ENCODE measurements at regions not wholly inside any gene's neighbourhood (a gene's known extent, or its start where the extent isn't known, plus 50 kb on each side); places are given as distances from the start of the nearest gene placed in this dataset.

GRCh38 chr7:46463170-46463569, 542.1 kb upstream of the IGFBP3 start:
- Histone ChIP-seq H3K4ac (replicated peaks; ENCODE audit: insufficient read length, low read depth, low read length) (no peak overlapping the region), H2AFZ (ENCODE audit: low read length) (no peak overlapping the region), H3K23me2 (ENCODE audit: low read depth, low read length) (no peaks in the 10 kb centered on the region), H3K9ac (replicated peaks in 1 of 4; ENCODE audit: extremely low read depth in 1 of 4, low read depth in 3 of 4, low read length in 3 of 4) (no peak overlapping the region), H2BK20ac (ENCODE audit: low read length) (no peak overlapping the region), H2BK12ac (ENCODE audit: low read depth, low read length) (no peak overlapping the region), H3K14ac (ENCODE audit: insufficient read length) (no peak overlapping the region), H3K36me3 (ENCODE audit: control insufficient read depth in 2 of 4, insufficient read depth in 4 of 4, low read length in 3 of 4) (peaks cover 0 to under 1% (median 0%) of the 10 kb centered on the region in 4 experiments; a peak in 1 of 8 replicates), H3K79me2 (ENCODE audit: control insufficient read depth in 1 of 2, insufficient read depth in 2 of 2, low read length in 2 of 2) (no peaks in the 10 kb centered on the region), H3K4me1 (replicated peaks in 1 of 4; ENCODE audit: control insufficient read depth in 3 of 4, insufficient read depth in 4 of 4, low read length in 3 of 4) (no peaks in the 10 kb centered on the region), H4K5ac (ENCODE audit: insufficient read length, low read depth, low read length) (no peak overlapping the region), H3K9me3 (ENCODE audit: insufficient read depth in 2 of 2, low read depth in 1 of 2, low read length in 1 of 2) (peaks cover 21 to 30% of the 10 kb centered on the region in 2 experiments), H3K4me2 (ENCODE audit: insufficient read depth in 1 of 2, low read depth in 2 of 2, low read length in 2 of 2) (no peak overlapping the region), H2AK5ac (ENCODE audit: low read depth, low read length) (no peak overlapping the region), H3K18ac (ENCODE audit: extremely low read depth, low read length) (no peak overlapping the region), H3K23ac (ENCODE audit: insufficient read length) (no peak overlapping the region), H2BK5ac (ENCODE audit: low read depth, low read length) (no peak overlapping the region), H3K27me3 (replicated peaks in 1 of 4; ENCODE audit: control insufficient read depth in 3 of 4, extremely low read depth in 1 of 4, insufficient read depth in 3 of 4, low read length in 3 of 4) (no peaks in the 10 kb centered on the region; a peak in 2 of 7 replicates), H3K4me3 (ENCODE audit: extremely low read depth in 1 of 4, insufficient read depth in 2 of 4, low read depth in 3 of 4, low read length in 4 of 4) (no peak overlapping the region), H3K27ac (ENCODE audit: low read depth, low read length) (no peak overlapping the region), H4K8ac (ENCODE audit: extremely low read depth, insufficient read depth, low read length) (no peak overlapping the region), H2BK120ac (replicated peaks; ENCODE audit: low read depth, low read length) (no peak overlapping the region), H2BK15ac (ENCODE audit: low read length) (no peak overlapping the region), H4K20me1 (replicated peaks in 1 of 2; ENCODE audit: control insufficient read depth in 1 of 2, insufficient read depth in 2 of 2, low read length in 2 of 2) (no peaks in the 10 kb centered on the region), H3K79me1 (ENCODE audit: low read depth, low read length) (no peaks in the 10 kb centered on the region), H3K56ac (replicated peaks; ENCODE audit: insufficient read length, low read depth, low read length) (no peak overlapping the region), H4K91ac (replicated peaks; ENCODE audit: insufficient read length, low read length) (no peak overlapping the region)
- ChIA-PET POLR2A (ENCODE audit: partially characterized antibody) (no interaction called here), CTCF (ENCODE audit: partially characterized antibody) (no interaction called here)
- no peak for TF ChIP-seq RFX5 (IDR thresholded peaks at IDR 0.05; ENCODE audit: borderline replicate concordance, low read depth, low read length)
- no peak for TF ChIP-seq BRCA1 (IDR thresholded peaks at IDR 0.05; ENCODE audit: low read depth, low read length)
- TF ChIP-seq EGR1 (IDR thresholded peaks at IDR 0.05; ENCODE audit: borderline replicate concordance, low read depth, low read length) = no peak
- TF ChIP-seq, protein P1, sequence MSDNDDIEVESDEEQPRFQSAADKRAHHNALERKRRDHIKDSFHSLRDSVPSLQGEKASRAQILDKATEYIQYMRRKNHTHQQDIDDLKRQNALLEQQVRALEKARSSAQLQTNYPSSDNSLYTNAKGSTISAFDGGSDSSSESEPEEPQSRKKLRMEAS (IDR thresholded peaks at IDR 0.05) = no peak
- TF ChIP-seq SIN3A (conservative IDR thresholded peaks at IDR 0.05 in 1 of 2, IDR thresholded peaks at IDR 0.05 in 1 of 2; ENCODE audit: low read depth in 1 of 2, low read length in 2 of 2) = no peak
- no peak for TF ChIP-seq POU5F1 (IDR thresholded peaks at IDR 0.05; ENCODE audit: low read depth, low read length)
- FAIRE-seq = no peak
- no peak for DNase-seq (ENCODE audit: low read depth in 1 of 2, low spot score in 2 of 2)

Measured in H1 (cell line).